Stimulated activated naive CD8-positive, alpha-beta T cell treated with anti-CD3 and anti-CD28 coated beads, Interleukin-15, Interleukin-2, amounts not matched to agents 100 U/mL and 50 U/mL, for 24 hours (primary cell): ENCODE measurements at regions not wholly inside any gene's neighbourhood (a gene's known extent, or its start where the extent isn't known, plus 50 kb on each side); places are given as distances from the start of the nearest gene placed in this dataset.

Experiments
- ATAC-seq: fragments of 150-1000 bp; cut with Tn5 transposase; one replicate; pipeline ENCODE4 v1.10.0; 2021
- DNase-seq: peaks from one replicate; pipeline ENCODE4 v3.0.0; 2021

DNA sequence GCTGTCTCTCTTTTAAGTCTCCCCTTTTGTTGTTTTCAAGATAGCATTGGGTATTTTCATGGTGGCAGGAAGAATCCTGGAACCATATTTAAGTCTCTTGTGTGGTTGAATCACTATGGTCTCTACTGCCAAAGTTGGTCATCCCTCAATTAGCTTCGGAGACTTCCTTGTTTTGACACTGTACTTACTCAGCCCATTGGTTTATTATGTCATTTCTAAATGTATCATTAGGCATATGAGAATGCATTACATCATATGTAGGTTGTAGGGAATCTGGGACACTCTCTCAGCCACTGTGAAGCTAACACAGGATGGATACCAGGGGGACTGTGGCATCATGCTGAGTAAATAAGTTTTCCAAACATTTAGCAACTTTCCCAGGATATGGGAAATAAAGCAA, 211.8 kb downstream of the DTHD1 start:
- DNase-seq: no peak
- ATAC-seq: no peak

DNA sequence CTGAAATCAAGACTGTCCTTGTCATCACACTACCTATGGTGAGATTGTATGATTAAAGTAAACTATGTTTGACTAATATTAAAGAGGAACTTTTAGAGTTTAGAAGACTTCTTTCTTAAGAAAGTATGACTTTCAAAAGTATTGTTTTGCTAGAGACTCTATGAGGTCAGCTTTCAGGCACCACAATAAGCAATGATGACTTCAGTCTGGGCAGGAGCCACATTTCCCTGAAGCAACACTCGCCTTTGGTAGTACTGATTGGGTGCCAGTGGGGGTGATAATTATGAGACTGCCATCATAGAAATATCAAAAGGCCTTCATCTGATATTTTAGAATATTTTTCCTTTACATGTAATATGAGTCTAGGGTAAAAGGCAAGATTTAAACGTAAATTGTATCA, 212.6 kb downstream of the DTHD1 start:
- DNase-seq (no peak), ATAC-seq (no peak)

DNA sequence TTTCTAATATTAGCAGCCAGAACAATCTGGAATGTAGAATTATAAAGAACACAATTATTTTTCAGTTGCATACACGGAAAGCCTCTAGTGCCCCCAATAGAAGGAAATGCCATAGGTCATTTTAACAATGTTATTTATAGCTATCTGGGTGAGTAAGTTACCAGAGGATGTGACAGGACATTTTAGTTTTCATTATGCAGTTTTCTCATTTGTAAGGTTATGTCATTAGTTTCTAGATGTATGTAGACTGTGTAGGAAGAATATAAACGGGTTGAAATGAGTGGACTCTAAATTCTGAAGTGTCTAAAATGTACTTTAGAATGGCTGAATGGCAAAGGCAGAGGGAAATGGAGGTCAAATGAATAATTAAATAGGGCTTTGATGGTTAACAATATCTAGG, 213.3 kb downstream of the DTHD1 start:
- ATAC-seq: no peak
- DNase-seq: no peak

- ATAC-seq (peak; percentile 40), DNase-seq (no peak)
Measured at GRCh38 chr4:36502350-36502749, 220.9 kb downstream of the DTHD1 start.

DNA sequence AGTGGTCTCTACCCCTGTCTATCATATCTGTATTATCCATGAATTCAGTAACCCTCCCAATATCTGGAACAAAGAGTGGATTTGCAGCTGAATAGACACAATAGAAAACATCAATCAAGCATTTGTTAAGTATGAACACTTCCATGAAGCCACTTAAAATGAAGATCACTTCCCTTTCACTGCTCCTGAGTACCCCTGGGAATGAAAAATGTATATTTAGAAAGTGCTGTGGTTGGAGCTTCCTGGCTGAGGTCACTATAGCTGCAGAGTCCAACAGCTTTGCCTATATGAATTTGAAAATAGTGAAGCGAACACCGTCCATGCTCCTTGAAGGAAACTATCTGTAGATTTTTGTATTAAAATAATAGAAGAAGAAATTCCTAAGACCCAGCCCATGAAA, 227.0 kb downstream of the DTHD1 start:
- DNase-seq: no peak
- no peak for ATAC-seq

- ATAC-seq (no peak), DNase-seq (no peak)
Measured at GRCh38 chr4:36509845-36510244, 228.4 kb downstream of the DTHD1 start.

DNA sequence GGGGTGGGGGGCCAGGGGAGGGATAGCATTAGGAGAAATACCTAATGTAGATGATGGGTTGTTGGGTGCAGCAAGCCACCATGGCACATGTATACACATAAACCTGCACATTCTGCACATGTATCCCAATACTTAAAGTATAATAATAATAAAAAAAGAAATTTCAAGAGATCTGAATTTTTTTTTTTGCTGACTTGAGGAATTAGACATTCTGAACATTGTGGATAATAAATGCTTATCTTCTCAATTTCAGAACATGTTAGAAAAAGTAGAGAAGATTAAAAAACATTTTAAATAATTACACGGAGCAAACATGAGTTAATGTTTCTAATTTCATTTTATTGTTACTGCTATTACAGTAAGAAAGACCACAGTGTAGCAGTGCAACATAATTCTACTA, 230.4 kb downstream of the DTHD1 start:
- ATAC-seq (no peak), DNase-seq (no peak)

DNA sequence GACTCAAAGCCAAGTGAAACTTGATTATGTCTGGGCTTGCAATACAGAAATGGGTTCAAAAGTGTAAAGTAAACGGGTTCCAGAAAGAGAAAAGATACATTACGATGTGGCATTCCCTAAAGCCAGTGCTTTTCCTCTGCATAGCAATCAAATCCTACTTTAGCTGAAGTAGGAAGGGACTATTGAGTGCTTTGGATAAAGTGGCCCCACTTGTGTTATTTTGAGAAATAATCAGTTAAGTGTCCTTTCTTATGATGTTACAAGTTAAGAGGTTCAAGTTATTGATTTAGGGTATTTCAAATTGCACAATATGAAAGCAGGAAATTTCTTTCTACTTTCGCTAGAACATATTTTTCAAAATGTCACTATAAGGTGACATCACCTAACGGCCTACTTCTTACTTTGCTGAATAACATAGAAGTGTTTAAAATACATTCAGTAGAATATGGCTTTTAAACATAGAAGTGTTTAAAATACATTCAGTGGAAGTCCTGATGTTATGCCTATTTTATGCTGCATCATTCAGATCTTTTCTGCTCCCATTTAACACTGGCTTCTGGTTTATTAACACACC, 235.2 kb downstream of the DTHD1 start:
- ATAC-seq (no peak), DNase-seq (no peak)

DNA sequence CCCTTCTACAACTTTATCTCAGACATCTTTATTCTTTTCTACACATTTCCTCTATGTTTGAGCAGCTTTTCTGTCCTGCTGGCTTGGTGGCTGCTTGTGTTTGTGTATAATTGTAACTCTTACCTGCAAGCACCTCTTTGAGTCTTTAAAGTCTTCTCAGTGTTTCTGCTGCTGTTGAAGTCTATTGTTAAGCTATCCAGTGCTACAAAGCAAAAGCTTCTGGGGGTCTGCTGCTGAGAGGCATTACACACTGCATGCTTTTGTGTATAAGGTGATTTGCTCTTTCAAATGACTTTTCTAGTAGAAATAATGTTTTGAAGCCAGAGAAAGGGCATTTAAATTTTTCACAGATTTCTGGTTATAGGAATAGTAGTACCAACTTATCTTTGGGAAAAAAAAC, 241.8 kb downstream of the DTHD1 start:
- ATAC-seq: no peak
- DNase-seq: no peak

GRCh38 chr4:36532670-36533379, 251.4 kb downstream of the DTHD1 start:
- DNase-seq: no peak
- no peak for ATAC-seq

GRCh38 chr4:36533944-36534343, 252.5 kb downstream of the DTHD1 start:
- no peak for DNase-seq
- no peak for ATAC-seq

DNA sequence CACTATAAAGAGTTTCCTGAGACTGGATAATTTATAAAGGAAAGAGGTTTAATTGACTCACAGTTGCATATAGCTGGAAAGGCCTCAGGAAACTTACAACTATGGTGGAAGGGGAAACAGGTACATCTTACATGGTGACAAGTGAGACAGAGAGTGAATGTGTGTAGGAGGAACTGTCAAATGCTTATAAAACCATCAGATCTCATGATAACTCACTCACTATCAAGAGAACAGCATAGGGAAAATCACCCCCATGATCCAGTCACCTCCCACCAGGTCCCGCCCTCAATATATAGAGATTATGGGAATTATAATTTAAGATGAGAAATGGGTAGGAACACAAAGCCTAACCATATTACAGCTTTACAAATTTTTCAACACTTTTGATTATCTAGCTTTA, 266.0 kb downstream of the DTHD1 start:
- no peak for ATAC-seq
- no peak for DNase-seq

DNA sequence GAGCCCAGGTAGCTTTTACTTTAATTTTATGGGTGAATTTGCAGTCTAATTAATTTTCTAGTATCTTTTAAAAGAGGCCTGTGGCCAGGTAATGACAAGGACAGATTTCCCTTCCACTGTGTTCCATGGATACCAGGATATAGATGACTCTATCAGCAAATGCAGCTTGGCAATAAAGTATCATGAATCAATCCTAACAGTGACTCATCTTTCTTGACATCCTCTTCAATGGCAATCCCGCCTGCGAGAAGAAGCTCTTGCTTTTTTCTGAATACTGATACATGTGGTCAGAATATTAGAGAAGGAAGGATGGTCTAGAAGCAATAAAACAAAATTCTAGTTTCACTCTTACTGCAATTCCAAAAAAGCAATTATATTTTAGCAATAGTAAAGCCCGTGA, 267.8 kb downstream of the DTHD1 start:
- DNase-seq (no peak), ATAC-seq (no peak)

GRCh38 chr4:36549992-36550391, 268.6 kb downstream of the DTHD1 start:
- ATAC-seq: no peak
- no peak for DNase-seq

GRCh38 chr4:36551697-36552214, 270.3 kb downstream of the DTHD1 start:
- peak; percentile 76 for ATAC-seq
- DNase-seq: no peak

GRCh38 chr4:36553029-36553428, 271.6 kb downstream of the DTHD1 start:
- DNase-seq (no peak), ATAC-seq (no peak)

- DNase-seq: no peak
- ATAC-seq: no peak
Measured at GRCh38 chr4:36553453-36553852, 272.0 kb downstream of the DTHD1 start.

GRCh38 chr4:36556984-36557383, 275.6 kb downstream of the DTHD1 start:
- DNase-seq: no peak
- ATAC-seq: no peak

DNA sequence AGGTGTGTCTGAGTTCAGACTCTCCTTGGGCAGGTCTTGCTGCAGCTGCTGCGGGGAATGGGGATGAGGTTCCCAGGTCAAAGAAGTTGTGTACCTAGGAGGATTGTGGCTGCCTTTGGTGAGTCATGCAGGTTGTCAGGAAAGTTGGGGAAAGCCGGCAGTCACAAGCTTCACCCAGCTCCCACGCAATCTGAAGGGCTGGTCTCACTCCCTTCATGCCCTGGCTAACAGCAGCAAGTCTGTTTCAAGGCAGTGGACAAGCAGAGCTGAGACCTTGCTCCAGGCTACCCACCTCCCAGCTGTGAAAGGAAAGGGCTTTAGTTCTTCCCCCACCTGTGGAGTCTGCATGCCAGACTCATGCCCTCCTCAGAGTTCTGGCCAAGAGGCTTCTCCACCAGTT, 287.2 kb downstream of the DTHD1 start:
- DNase-seq: no peak
- ATAC-seq: no peak

- DNase-seq (no peak), ATAC-seq (no peak)
Measured at GRCh38 chr4:36573441-36573840, 292.0 kb downstream of the DTHD1 start.

- no peak for DNase-seq
- no peak for ATAC-seq
Measured at GRCh38 chr4:36574816-36575215, 293.4 kb downstream of the DTHD1 start.

GRCh38 chr4:36582198-36582597, 300.8 kb downstream of the DTHD1 start:
- ATAC-seq: no peak
- DNase-seq: no peak

DNA sequence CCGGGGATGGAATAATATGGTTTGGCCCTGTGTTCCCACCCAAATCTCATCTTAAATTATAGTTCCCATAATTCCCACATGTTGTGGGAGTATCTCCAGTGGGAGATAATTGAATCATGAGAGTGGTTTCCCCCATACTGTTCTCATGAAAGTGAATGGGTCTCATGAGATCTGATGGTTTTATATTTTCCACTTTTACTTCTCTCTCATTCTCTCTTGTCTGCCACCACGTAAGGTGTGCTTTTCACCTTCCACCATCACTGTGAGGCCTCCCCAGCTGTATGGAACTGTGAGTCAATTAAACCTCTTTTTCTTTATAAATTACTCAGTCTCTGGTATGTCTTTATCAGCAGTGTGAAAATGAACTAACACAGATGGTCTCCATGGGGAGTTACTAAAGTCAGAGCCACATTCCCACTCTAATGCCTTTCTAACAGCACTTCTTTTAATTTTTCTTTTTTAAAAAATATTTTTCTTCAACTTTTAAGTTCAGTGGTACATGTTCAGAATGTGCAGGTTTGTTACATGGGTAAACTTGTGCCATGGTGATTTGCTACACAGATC, 306.6 kb downstream of the DTHD1 start:
- DNase-seq (no peak), ATAC-seq (no peak)

GRCh38 chr4:36590343-36590742, 308.9 kb downstream of the DTHD1 start:
- ATAC-seq: no peak

More at GRCh38 chr4:36590343-36590742, 308.9 kb downstream of the DTHD1 start:
- DNase-seq: no peak
